ENCODE measurements at regions not wholly inside any gene's neighbourhood (a gene's known extent, or its start where the extent isn't known, plus 50 kb on each side); places are given as distances from the start of the nearest gene placed in this dataset.

DNA sequence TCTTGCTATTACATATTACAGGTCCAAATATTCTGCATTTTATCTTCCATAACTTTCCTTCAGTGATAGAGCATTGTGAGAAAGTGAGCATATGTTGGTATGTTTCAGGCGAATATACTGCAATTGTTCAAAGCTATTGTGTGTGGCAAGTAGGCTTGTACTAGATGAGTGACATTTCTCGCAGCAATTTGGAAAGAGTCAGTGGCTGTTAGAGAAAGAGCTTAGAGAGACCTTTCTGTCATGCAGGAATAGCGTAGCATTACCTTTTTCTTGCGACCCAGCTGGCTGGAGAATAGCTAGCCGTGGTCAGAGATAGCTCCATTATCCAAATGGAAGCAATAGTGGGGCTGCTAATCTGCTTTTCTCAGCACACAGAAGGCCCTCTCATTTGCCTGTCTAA, 678.5 kb upstream of the FOXG1 start:
- Histone ChIP-seq H3K79me2 (no peaks in the 10 kb centered on the region), H3K27ac (no peak overlapping the region), H3K9me3 (ENCODE audit: control insufficient read depth, low read length) (no peaks in the 10 kb centered on the region), H3K36me3 (ENCODE audit: control insufficient read depth, insufficient read depth, low read length) (no peaks in the 10 kb centered on the region), H3K27me3 (ENCODE audit: control insufficient read depth, insufficient read depth, low read length) (no peaks in the 10 kb centered on the region), H3K4me2 (ENCODE audit: low read length) (no peak overlapping the region), H3K4me3 (ENCODE audit: low read depth, low read length) (no peak overlapping the region), H2AFZ (no peak overlapping the region), H3K9ac (no peak overlapping the region), H3K4me1 (no peaks in the 10 kb centered on the region)
- TF ChIP-seq, protein P1, sequence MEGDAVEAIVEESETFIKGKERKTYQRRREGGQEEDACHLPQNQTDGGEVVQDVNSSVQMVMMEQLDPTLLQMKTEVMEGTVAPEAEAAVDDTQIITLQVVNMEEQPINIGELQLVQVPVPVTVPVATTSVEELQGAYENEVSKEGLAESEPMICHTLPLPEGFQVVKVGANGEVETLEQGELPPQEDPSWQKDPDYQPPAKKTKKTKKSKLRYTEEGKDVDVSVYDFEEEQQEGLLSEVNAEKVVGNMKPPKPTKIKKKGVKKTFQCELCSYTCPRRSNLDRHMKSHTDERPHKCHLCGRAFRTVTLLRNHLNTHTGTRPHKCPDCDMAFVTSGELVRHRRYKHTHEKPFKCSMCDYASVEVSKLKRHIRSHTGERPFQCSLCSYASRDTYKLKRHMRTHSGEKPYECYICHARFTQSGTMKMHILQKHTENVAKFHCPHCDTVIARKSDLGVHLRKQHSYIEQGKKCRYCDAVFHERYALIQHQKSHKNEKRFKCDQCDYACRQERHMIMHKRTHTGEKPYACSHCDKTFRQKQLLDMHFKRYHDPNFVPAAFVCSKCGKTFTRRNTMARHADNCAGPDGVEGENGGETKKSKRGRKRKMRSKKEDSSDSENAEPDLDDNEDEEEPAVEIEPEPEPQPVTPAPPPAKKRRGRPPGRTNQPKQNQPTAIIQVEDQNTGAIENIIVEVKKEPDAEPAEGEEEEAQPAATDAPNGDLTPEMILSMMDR (IDR thresholded peaks at IDR 0.05), result no peak

DNA sequence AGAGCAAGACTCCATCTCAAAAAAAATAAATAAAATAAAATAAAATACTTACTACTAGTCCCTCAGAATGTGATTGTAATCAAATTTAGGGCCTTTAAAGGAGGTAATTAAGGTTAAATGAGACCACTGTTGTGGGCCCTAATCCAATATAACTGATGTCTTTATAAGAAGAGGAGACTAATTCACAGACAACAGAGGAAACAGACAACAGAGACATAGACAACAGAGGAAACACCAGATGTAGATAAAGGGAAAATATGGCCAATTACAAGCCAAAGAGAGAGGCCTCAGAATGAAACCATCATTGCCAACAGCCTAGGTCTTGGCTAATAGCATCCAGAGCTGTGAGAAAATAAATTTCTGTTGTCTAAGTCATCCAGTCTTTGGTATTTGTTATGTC, 669.0 kb upstream of the FOXG1 start:
- Histone ChIP-seq H2AFZ (no peak overlapping the region), H3K79me2 (no peaks in the 10 kb centered on the region), H3K4me3 (ENCODE audit: low read depth, low read length) (no peak overlapping the region), H3K36me3 (ENCODE audit: control insufficient read depth, insufficient read depth, low read length) (no peaks in the 10 kb centered on the region), H3K9ac (no peak overlapping the region), H3K27me3 (ENCODE audit: control insufficient read depth, insufficient read depth, low read length) (no peaks in the 10 kb centered on the region), H3K4me2 (ENCODE audit: low read length) (no peak overlapping the region), H3K9me3 (ENCODE audit: control insufficient read depth, low read length) (no peaks in the 10 kb centered on the region), H3K27ac (no peak overlapping the region), H3K4me1 (no peaks in the 10 kb centered on the region)
- TF ChIP-seq, protein P1 (IDR thresholded peaks at IDR 0.05), result no peak

DNA sequence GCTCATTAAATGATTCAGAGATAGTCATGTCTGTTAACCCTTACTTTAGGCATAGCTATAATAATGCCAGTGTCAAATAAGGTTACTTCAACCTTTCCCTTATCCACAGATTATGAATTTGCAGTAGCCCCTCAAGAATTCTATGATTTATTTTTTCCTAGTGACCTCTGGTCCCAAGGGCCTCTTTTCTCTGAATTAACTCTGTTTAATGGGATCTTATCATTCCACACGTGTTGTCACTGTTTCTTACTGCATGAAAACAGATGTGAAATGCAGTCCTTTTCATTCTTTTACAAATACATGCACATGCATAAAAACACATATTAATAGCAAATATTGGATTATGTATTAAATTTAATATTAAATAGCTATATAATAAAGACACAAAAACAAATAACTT, 667.7 kb upstream of the FOXG1 start:
- Histone ChIP-seq H2AFZ (no peak overlapping the region), H3K9me3 (ENCODE audit: control insufficient read depth, low read length) (no peaks in the 10 kb centered on the region), H3K4me2 (ENCODE audit: low read length) (no peak overlapping the region), H3K36me3 (ENCODE audit: control insufficient read depth, insufficient read depth, low read length) (no peaks in the 10 kb centered on the region), H3K9ac (no peak overlapping the region), H3K27ac (no peak overlapping the region), H3K4me1 (no peaks in the 10 kb centered on the region), H3K79me2 (no peaks in the 10 kb centered on the region), H3K4me3 (ENCODE audit: low read depth, low read length) (no peak overlapping the region), H3K27me3 (ENCODE audit: control insufficient read depth, insufficient read depth, low read length) (no peaks in the 10 kb centered on the region)
- TF ChIP-seq, protein P1 (IDR thresholded peaks at IDR 0.05), result no peak

DNA sequence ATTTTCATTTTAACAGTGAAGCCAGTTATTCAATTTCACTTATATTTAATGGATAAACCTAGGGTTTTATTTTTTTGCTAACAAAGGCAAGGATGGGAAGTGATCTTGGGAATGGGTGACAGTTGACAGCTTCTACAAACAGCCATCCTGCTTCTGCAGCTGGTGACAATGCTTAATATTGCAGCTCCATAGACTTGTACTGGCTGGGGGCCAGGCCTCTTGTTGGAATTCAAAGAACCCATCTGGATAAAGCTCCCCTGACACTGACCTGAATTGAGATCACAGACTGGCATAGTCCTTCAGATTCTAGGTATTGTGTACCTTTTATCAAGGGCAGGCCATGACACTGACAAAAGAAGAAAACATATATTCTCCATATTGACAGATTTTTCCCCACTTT, 664.6 kb upstream of the FOXG1 start:
- no peaks in the 10 kb centered on the region for H3K36me3 ChIP-seq (ENCODE audit: control insufficient read depth, insufficient read depth, low read length)
- no peaks in the 10 kb centered on the region for H3K9me3 ChIP-seq (ENCODE audit: control insufficient read depth, low read length)
- H3K4me1 ChIP-seq, result no peaks in the 10 kb centered on the region
- H3K27ac ChIP-seq, result no peak overlapping the region
- no peak overlapping the region for H3K9ac ChIP-seq
- H3K79me2 ChIP-seq, result no peaks in the 10 kb centered on the region
- no peak overlapping the region for H3K4me3 ChIP-seq (ENCODE audit: low read depth, low read length)
- TF ChIP-seq, protein P1 (IDR thresholded peaks at IDR 0.05), result no peak
- H3K4me2 ChIP-seq (ENCODE audit: low read length), result no peak overlapping the region
- no peak overlapping the region for H2AFZ ChIP-seq
- no peaks in the 10 kb centered on the region for H3K27me3 ChIP-seq (ENCODE audit: control insufficient read depth, insufficient read depth, low read length)

DNA sequence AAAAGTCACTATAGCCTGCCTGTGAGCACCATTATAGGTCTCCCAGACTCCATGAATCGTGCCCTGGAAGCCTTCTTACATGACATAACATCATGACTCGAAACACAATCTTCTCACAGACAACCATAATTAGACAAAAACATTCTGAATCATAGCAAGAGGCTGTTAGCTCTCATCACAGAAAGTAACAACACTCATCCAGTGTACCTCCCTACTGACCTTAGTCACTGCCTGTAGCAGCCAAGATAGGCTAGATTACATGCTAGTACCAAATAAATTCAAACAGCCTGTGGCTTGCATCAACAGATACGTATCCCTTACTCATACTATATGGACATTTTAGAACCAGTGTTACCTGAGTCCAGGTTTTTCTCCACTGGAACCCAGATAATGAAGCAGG, 663.8 kb upstream of the FOXG1 start:
- H3K36me3 ChIP-seq (ENCODE audit: control insufficient read depth, insufficient read depth, low read length), result no peaks in the 10 kb centered on the region

More for the DNA sequence above, 663.8 kb upstream of the FOXG1 start:
- H3K4me1 ChIP-seq, result no peaks in the 10 kb centered on the region
- no peaks in the 10 kb centered on the region for H3K79me2 ChIP-seq
- no peaks in the 10 kb centered on the region for H3K9me3 ChIP-seq (ENCODE audit: control insufficient read depth, low read length)
- H2AFZ ChIP-seq, result no peak overlapping the region
- H3K4me2 ChIP-seq (ENCODE audit: low read length), result no peak overlapping the region
- TF ChIP-seq, protein P1 (IDR thresholded peaks at IDR 0.05), result no peak
- no peak overlapping the region for H3K27ac ChIP-seq
- no peak overlapping the region for H3K9ac ChIP-seq
- no peaks in the 10 kb centered on the region for H3K27me3 ChIP-seq (ENCODE audit: control insufficient read depth, insufficient read depth, low read length)
- no peak overlapping the region for H3K4me3 ChIP-seq (ENCODE audit: low read depth, low read length)

Data from parathyroid adenoma (tissue), 2 donors.